ENCODE measurements at regions not wholly inside any gene's neighbourhood (a gene's known extent, or its start where the extent isn't known, plus 50 kb on each side); places are given as distances from the start of the nearest gene placed in this dataset.

- Histone ChIP-seq H3K79me2 (ENCODE audit: insufficient read depth, low read length) (no peaks in the 10 kb centered on the region), H3K4me2 (ENCODE audit: low read length) (peak overlapping the region; percentile 78), H3K4me1 (ENCODE audit: insufficient read depth, low read length) (no peaks in the 10 kb centered on the region), H4K20me1 (ENCODE audit: insufficient read depth, low read length) (no peaks in the 10 kb centered on the region), H3K27ac (ENCODE audit: low read depth, low read length) (no peak overlapping the region), H2AFZ (ENCODE audit: low read depth, low read length) (peak overlapping the region; percentile 48), H3K36me3 (ENCODE audit: insufficient read depth, low read length) (no peaks in the 10 kb centered on the region), H3K9ac (ENCODE audit: low read length) (no peak overlapping the region), H3K9me3 (ENCODE audit: insufficient read depth, low read depth, low read length) (no peaks in the 10 kb centered on the region), H3K4me3 (ENCODE audit: insufficient read depth, low read depth, low read length) (peak overlapping the region; percentile 32), H3K27me3 (ENCODE audit: insufficient read depth, low read length) (no peaks in the 10 kb centered on the region)
- DNase-seq (ENCODE audit: low read depth) (peak; percentile 52), FAIRE-seq (peak; percentile 67)
- H3K27me3 Mint-ChIP-seq (ENCODE audit: low read depth, unreplicated experiment) = no peaks in the 10 kb centered on the region
- no peaks in the 10 kb centered on the region for H3K36me3 Mint-ChIP-seq (ENCODE audit: low read depth, unreplicated experiment)
- no peak for TF ChIP-seq EZH2 (IDR thresholded peaks at IDR 0.05; ENCODE audit: insufficient read depth, low read length)
- TF ChIP-seq, protein P1, sequence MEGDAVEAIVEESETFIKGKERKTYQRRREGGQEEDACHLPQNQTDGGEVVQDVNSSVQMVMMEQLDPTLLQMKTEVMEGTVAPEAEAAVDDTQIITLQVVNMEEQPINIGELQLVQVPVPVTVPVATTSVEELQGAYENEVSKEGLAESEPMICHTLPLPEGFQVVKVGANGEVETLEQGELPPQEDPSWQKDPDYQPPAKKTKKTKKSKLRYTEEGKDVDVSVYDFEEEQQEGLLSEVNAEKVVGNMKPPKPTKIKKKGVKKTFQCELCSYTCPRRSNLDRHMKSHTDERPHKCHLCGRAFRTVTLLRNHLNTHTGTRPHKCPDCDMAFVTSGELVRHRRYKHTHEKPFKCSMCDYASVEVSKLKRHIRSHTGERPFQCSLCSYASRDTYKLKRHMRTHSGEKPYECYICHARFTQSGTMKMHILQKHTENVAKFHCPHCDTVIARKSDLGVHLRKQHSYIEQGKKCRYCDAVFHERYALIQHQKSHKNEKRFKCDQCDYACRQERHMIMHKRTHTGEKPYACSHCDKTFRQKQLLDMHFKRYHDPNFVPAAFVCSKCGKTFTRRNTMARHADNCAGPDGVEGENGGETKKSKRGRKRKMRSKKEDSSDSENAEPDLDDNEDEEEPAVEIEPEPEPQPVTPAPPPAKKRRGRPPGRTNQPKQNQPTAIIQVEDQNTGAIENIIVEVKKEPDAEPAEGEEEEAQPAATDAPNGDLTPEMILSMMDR (IDR thresholded peaks at IDR 0.05; ENCODE audit: insufficient read depth, low read depth, low read length) = no peak
- peaks cover 16% of the 10 kb centered on the region for H3K4me1 Mint-ChIP-seq (ENCODE audit: low read depth, unreplicated experiment)
- no peak overlapping the region for H3K4me3 Mint-ChIP-seq (ENCODE audit: unreplicated experiment)
- H3K27ac Mint-ChIP-seq (ENCODE audit: unreplicated experiment) = no peak overlapping the region
- H3K9me3 Mint-ChIP-seq (ENCODE audit: unreplicated experiment) = no peaks in the 10 kb centered on the region
These were observed 367.7 kb upstream of the PRR16 start for GRCh38 chr5:120096413-120096812.

GRCh38 chr5:120098426-120098825, 365.7 kb upstream of the PRR16 start:
- no peak overlapping the region for H3K4me3 ChIP-seq (ENCODE audit: insufficient read depth, low read depth, low read length)
- no peaks in the 10 kb centered on the region for H3K79me2 ChIP-seq (ENCODE audit: insufficient read depth, low read length)
- H3K9me3 ChIP-seq (ENCODE audit: insufficient read depth, low read depth, low read length) = no peaks in the 10 kb centered on the region
- H2AFZ ChIP-seq (ENCODE audit: low read depth, low read length) = no peak overlapping the region
- peaks cover 16% of the 10 kb centered on the region for H3K4me1 Mint-ChIP-seq (ENCODE audit: low read depth, unreplicated experiment)
- no peak overlapping the region for H3K4me3 Mint-ChIP-seq (ENCODE audit: unreplicated experiment)
- H3K4me1 ChIP-seq (ENCODE audit: insufficient read depth, low read length) = no peaks in the 10 kb centered on the region
- no peaks in the 10 kb centered on the region for H3K27me3 Mint-ChIP-seq (ENCODE audit: low read depth, unreplicated experiment)
- no peaks in the 10 kb centered on the region for H3K36me3 ChIP-seq (ENCODE audit: insufficient read depth, low read length)
- H3K27ac ChIP-seq (ENCODE audit: low read depth, low read length) = no peak overlapping the region
- H3K9me3 Mint-ChIP-seq (ENCODE audit: unreplicated experiment) = no peaks in the 10 kb centered on the region
- TF ChIP-seq, protein P1 (IDR thresholded peaks at IDR 0.05; ENCODE audit: insufficient read depth, low read depth, low read length) = no peak
- no peak for TF ChIP-seq EZH2 (IDR thresholded peaks at IDR 0.05; ENCODE audit: insufficient read depth, low read length)
- no peaks in the 10 kb centered on the region for H3K36me3 Mint-ChIP-seq (ENCODE audit: low read depth, unreplicated experiment)
- H3K9ac ChIP-seq (ENCODE audit: low read length) = no peak overlapping the region
- FAIRE-seq (no peak), DNase-seq (ENCODE audit: low read depth) (no peak)
- H3K27me3 ChIP-seq (ENCODE audit: insufficient read depth, low read length) = no peaks in the 10 kb centered on the region
- no peak overlapping the region for H3K27ac Mint-ChIP-seq (ENCODE audit: unreplicated experiment)
- H4K20me1 ChIP-seq (ENCODE audit: insufficient read depth, low read length) = no peaks in the 10 kb centered on the region
- no peak overlapping the region for H3K4me2 ChIP-seq (ENCODE audit: low read length)

GRCh38 chr5:120098902-120099535, 365.1 kb upstream of the PRR16 start:
- no peak for TF ChIP-seq EZH2 (IDR thresholded peaks at IDR 0.05; ENCODE audit: insufficient read depth, low read length)
- TF ChIP-seq, protein P1 (IDR thresholded peaks at IDR 0.05; ENCODE audit: insufficient read depth, low read depth, low read length) = no peak
- H3K4me1 Mint-ChIP-seq (ENCODE audit: low read depth, unreplicated experiment) = peaks cover 13% of the 10 kb centered on the region
- Histone ChIP-seq H3K79me2 (ENCODE audit: insufficient read depth, low read length) (no peaks in the 10 kb centered on the region), H4K20me1 (ENCODE audit: insufficient read depth, low read length) (no peaks in the 10 kb centered on the region), H3K27ac (ENCODE audit: low read depth, low read length) (no peak overlapping the region), H3K4me2 (ENCODE audit: low read length) (no peak overlapping the region), H3K27me3 (ENCODE audit: insufficient read depth, low read length) (no peaks in the 10 kb centered on the region), H3K9me3 (ENCODE audit: insufficient read depth, low read depth, low read length) (no peaks in the 10 kb centered on the region), H3K9ac (ENCODE audit: low read length) (no peak overlapping the region), H3K36me3 (ENCODE audit: insufficient read depth, low read length) (no peaks in the 10 kb centered on the region), H3K4me1 (ENCODE audit: insufficient read depth, low read length) (no peaks in the 10 kb centered on the region), H3K4me3 (ENCODE audit: insufficient read depth, low read depth, low read length) (no peak overlapping the region), H2AFZ (ENCODE audit: low read depth, low read length) (no peak overlapping the region)
- no peak overlapping the region for H3K4me3 Mint-ChIP-seq (ENCODE audit: unreplicated experiment)
- DNase-seq (ENCODE audit: low read depth) (no peak), FAIRE-seq (no peak)
- no peaks in the 10 kb centered on the region for H3K27me3 Mint-ChIP-seq (ENCODE audit: low read depth, unreplicated experiment)
- H3K27ac Mint-ChIP-seq (ENCODE audit: unreplicated experiment) = no peak overlapping the region
- no peaks in the 10 kb centered on the region for H3K36me3 Mint-ChIP-seq (ENCODE audit: low read depth, unreplicated experiment)
- no peaks in the 10 kb centered on the region for H3K9me3 Mint-ChIP-seq (ENCODE audit: unreplicated experiment)
